GM18505 (cell line): ENCODE measurements at regions not wholly inside any gene's neighbourhood (a gene's known extent, or its start where the extent isn't known, plus 50 kb on each side); places are given as distances from the start of the nearest gene placed in this dataset.
"Not testable (repeated sequence)": the region's sequence is repeated elsewhere in the genome, so short reads cannot be mapped to it uniquely, and the experiment has no call there.

Experiments used
- ATAC-seq: cut with Tn5 transposase; IDR thresholded peaks from one replicate; pipeline ENCODE4 v1.9.1; 2021; ENCODE audit not compliant: unreplicated experiment
- POLR2A ChIP-seq: IDR thresholded peaks from 4 replicates; pipeline ENCODE4 v1.6.1; 2011; ENCODE audit warnings: borderline replicate concordance; ENCODE audit not compliant: insufficient read depth, insufficient read length; ENCODE audit errors: extremely low read depth

DNA sequence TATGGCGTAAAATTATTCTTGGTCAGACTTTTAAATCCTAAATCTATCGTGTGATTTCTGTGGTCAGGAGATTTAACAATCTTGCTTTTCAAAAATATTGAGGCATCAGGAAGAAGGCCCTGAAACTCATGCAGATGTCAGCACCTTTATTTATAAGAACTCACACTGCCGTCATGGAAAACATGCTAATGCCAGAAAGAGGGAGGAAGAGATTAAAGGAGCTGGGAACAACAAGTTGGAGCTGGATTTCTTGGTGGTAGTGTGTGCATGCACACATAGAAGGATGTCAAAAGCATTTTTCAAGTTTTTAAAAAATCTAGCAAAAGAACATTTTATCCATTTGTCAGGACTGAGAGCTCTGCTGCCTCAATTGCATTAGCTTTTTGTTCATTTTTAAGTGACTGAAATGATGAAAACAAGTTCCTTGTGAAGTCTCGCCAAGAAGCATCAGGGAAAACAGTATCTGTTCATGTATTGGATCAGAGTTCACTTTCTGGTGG, 342.5 kb downstream of the SPRY2 start:
- no peak for ATAC-seq
- TF ChIP-seq POLR2A = no peak

DNA sequence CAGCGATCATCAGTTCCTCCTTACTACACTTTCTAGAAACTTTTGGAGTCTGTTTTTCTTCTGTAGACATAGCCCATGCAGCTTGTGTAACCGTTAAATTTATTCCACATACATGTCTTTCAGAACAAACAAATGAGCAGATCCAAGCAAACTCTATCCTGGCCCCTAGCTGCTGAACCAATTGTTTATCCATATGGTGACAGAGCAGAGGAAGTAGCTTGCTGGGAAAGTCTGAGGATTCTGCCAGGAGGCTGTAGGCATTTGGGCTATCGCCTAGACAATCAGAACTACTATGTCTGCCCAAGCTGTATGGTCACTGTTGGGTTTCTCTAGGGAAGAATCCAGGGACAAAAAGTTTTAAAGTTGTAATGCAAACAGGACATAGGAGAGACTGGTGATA, 343.7 kb downstream of the SPRY2 start:
- no peak for TF ChIP-seq POLR2A
- no peak for ATAC-seq

- no peak for TF ChIP-seq POLR2A
- no peak for ATAC-seq
Observed at GRCh38 chr13:79995334-79995733, 345.6 kb downstream of the SPRY2 start.

DNA sequence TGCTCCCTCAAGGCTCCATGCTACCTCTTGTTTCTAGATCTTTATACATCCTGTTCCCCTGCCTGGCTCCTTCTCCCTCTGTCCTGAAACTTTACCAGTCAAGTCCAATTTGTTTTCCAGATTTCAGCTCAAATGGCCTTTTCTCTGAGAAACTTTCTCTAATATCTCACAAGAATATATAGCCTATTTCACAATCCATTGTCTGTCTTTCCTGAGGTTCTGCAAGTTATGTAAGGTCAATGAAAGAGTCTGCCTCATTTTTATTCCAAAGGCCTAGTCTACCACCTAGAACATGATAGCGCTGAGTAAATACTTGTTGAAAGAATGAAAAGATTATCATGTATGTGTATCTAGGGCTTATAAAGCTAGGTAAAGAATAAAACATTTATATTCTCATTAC, 348.8 kb downstream of the SPRY2 start:
- TF ChIP-seq POLR2A = no peak

DNA sequence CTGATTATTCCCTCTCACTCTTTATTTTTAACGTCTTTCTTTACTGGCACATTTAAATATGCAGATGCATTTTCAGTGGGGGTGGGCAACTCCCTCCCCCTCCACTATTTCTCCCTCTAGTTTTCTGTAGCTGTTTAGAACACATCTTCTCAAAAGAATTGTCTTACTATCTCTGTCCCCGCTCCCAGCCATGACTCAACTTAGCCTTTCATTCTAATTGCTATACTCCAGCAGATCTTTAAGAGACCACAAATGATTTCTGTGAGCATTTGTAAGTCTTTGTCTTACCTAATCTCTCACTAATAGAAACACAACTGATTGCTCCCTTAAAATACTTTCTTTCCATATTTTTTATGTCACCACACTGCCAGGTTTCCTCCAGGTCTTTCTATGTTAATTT, 350.9 kb downstream of the SPRY2 start:
- TF ChIP-seq POLR2A = no peak
- ATAC-seq = no peak

More for the DNA sequence above, 348.8 kb downstream of the SPRY2 start:
- ATAC-seq = no peak

GRCh38 chr13:79989217-79989661, 351.7 kb downstream of the SPRY2 start:
- TF ChIP-seq POLR2A = no peak

DNA sequence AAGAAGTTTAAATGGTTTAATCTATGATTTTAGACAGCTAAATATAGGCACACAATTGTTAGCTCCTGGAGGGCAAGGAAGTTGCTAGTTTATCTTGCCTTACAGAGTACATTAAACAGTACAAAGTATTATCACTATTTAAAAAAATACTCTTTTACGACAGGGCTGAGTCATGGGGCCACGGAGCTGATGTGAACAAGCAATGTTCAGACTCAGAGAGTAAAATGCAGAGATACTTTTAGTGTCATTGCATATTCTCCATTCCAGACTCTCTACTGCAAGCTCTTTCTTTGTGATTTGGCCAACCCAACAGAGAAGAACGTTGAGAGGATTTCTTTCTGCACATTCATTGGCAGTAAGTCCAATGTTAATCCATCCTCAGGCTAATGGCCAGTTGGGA, 352.4 kb downstream of the SPRY2 start:
- no peak for TF ChIP-seq POLR2A
- no peak for ATAC-seq

More at GRCh38 chr13:79989217-79989661, 351.7 kb downstream of the SPRY2 start:
- no peak for ATAC-seq

GRCh38 chr13:79987761-79988160, 353.2 kb downstream of the SPRY2 start:
- no peak for ATAC-seq
- TF ChIP-seq POLR2A = no peak

DNA sequence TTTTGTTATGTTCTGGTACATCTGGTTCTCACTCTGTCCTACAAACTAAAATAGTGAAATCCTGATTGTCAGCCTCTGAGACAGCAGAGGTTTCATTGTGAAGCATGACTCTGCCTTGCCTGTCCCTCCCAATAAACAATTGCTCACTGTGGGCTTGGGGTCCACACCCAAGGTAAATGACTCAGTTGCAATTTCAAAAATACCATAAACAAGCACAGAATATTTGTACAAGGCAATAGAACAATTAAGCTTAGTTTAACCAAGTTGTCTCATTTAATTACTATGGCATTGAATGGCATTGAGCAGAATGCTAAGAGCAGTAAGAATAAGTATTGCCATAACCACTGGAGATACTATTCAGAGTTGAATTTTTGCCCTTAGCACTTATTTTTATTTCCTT, 353.6 kb downstream of the SPRY2 start:
- TF ChIP-seq POLR2A = no peak

DNA sequence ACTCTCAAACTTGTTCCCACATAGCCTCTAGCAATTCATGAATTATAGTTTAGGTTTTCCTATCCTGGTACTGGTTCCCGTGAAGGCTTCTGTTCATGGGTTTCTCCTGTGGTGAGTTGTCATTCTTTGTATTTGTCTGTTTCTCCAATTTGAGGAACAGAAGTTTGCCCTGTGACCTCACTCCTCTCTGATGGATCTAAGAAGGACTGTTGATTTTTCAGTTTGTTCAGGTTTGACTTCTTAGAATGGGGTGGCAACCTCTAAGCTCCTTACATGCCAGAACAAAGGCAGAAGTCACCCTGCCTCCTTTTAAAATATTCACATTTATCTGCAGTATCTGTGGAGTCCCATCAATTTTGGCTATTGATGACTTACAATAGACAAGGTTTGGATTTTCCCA, 354.0 kb downstream of the SPRY2 start:
- no peak for TF ChIP-seq POLR2A
- no peak for ATAC-seq

More for the DNA sequence above, 353.6 kb downstream of the SPRY2 start:
- ATAC-seq = no peak

- ATAC-seq = not testable (repeated sequence)
Observed at GRCh38 chr13:79974935-79975650, 365.8 kb downstream of the SPRY2 start.

GRCh38 chr13:79973533-79973963, 367.4 kb downstream of the SPRY2 start:
- no peak for TF ChIP-seq POLR2A
- peak; percentile 91 for ATAC-seq

- TF ChIP-seq POLR2A = no peak
- ATAC-seq = no peak
Observed at GRCh38 chr13:79972066-79972569, 368.8 kb downstream of the SPRY2 start.

DNA sequence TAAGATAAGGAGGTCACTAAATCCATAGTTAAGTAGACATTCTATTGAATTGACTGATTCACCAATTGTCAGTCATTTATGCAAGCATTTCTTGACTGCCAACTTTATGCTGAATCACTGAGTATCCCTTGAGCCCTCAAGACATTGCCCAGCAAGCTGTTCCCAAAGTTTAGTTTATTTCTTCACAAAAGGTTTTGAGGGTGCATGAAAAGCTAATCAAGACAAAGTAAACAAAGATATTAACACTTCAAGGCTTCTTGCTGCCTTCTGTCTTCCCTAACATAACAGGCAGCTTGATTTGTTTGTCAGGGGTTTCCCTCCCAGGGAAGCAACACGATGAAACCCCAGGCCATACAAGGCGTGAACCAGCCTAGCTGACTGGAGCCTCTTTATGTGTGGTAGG, 374.4 kb downstream of the SPRY2 start:
- no peak for ATAC-seq
- no peak for TF ChIP-seq POLR2A
